NCI-H460 (cell line): ENCODE measurements at regions not wholly inside any gene's neighbourhood (a gene's known extent, or its start where the extent isn't known, plus 50 kb on each side); places are given as distances from the start of the nearest gene placed in this dataset.
A peak's percentile ranks its signal among the peaks of the same experiment; 100 is the strongest.

ENCODE experiments used
- DNase-seq: peaks from one replicate; pipeline ENCODE4 v3.0.0-alpha.2; 2016; ENCODE audit warnings: low read depth; ENCODE audit errors: extremely low read depth

- no peak for DNase-seq
Observed at GRCh38 chr12:94722664-94723063, 72.3 kb upstream of the TMCC3 start.

- no peak for DNase-seq
Observed at GRCh38 chr12:94721173-94721572, 70.8 kb upstream of the TMCC3 start.

GRCh38 chr12:94718114-94718513 lies 67.8 kb upstream of the TMCC3 start:
- no peak for DNase-seq

GRCh38 chr12:94717656-94718055 lies 67.3 kb upstream of the TMCC3 start:
- DNase-seq: no peak

GRCh38 chr12:94717108-94717507 lies 66.8 kb upstream of the TMCC3 start:
- DNase-seq: no peak

- DNase-seq: no peak
Observed at GRCh38 chr12:94716339-94716738, 66.0 kb upstream of the TMCC3 start.

- no peak for DNase-seq
Observed at GRCh38 chr12:94714378-94715114, 64.2 kb upstream of the TMCC3 start.

GRCh38 chr12:94712815-94713515 lies 62.6 kb upstream of the TMCC3 start:
- DNase-seq: no peak

GRCh38 chr12:94710933-94711332 lies 60.6 kb upstream of the TMCC3 start:
- DNase-seq: peak; percentile 43

GRCh38 chr12:94707892-94708291 lies 57.5 kb upstream of the TMCC3 start:
- no peak for DNase-seq

GRCh38 chr12:94707036-94707435 lies 56.7 kb upstream of the TMCC3 start:
- no peak for DNase-seq

GRCh38 chr12:94706250-94706661 lies 55.9 kb upstream of the TMCC3 start:
- no peak for DNase-seq

GRCh38 chr12:94705676-94706075 lies 55.3 kb upstream of the TMCC3 start:
- no peak for DNase-seq

GRCh38 chr12:94704452-94705306 lies 54.3 kb upstream of the TMCC3 start:
- DNase-seq: peak; percentile 75

- DNase-seq: no peak
Observed at GRCh38 chr12:94702696-94703095, 52.3 kb upstream of the TMCC3 start.

GRCh38 chr12:94701711-94702110 lies 51.4 kb upstream of the TMCC3 start:
- no peak for DNase-seq

- DNase-seq: no peak
Observed at GRCh38 chr12:94700662-94701061, 50.3 kb upstream of the TMCC3 start.
